ENCODE measurements at regions not wholly inside any gene's neighbourhood (a gene's known extent, or its start where the extent isn't known, plus 50 kb on each side); places are given as distances from the start of the nearest gene placed in this dataset.
A peak's percentile ranks its signal among the peaks of the same experiment; 100 is the strongest.
"Not testable (repeated sequence)": the region's sequence is repeated elsewhere in the genome, so short reads cannot be mapped to it uniquely, and the experiment has no call there.

DNA sequence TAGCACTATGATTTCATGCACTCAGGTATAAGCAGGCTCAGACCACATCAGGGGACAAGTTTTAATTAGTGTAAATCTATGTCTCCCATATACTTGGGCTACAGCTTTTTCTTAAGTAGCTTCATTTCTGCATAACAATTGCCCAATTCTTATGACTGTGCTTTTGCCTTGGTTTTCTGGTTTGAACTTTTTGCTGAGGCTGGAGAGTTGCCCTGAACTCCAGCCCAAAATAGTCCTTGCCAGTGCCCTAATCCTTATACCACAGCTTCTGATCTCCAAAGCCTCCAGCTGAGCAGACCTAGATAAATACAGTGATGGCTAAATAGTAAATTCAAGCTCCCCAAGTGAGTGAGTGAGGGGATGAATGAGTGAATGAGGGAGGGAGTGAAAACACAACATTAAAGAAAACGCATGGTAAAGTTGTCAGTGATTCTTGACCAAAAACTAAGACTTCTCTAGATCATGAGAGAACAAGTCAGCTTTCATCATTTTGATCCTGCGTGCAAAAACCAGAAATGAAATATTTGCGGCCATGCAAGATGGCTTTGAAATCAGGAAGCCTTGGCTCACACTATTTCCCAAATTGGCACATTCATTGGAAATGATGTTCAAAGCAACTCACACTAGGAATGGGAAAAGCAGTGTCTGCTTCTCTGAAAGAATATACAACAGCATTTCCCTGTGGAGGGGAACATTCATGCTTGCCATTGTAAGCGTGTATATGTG is 437.1 kb upstream of the CTSO start:
- no peak overlapping the region for H3K9ac ChIP-seq (ENCODE audit: insufficient read length)
- no peaks in the 10 kb centered on the region for H3K36me3 ChIP-seq (ENCODE audit: insufficient read depth, low read length)
- TF ChIP-seq EZH2 (IDR thresholded peaks at IDR 0.05), result no peak
- no peak for TF ChIP-seq POLR2AphosphoS5 (IDR thresholded peaks at IDR 0.05; ENCODE audit: borderline replicate concordance, low read depth, low read length)
- no peak for TF ChIP-seq FOXP2 (optimal IDR thresholded peaks at IDR 0.05; ENCODE audit: control extremely low read depth, extremely low read length, insufficient read depth)
- H3K27ac ChIP-seq, result no peak overlapping the region
- no peaks in the 10 kb centered on the region for H3K9me3 ChIP-seq (ENCODE audit: low read depth, low read length)
- H3K4me3 ChIP-seq, result no peak overlapping the region
- no peak for DNase-seq (ENCODE audit: low read depth, low spot score)

DNA sequence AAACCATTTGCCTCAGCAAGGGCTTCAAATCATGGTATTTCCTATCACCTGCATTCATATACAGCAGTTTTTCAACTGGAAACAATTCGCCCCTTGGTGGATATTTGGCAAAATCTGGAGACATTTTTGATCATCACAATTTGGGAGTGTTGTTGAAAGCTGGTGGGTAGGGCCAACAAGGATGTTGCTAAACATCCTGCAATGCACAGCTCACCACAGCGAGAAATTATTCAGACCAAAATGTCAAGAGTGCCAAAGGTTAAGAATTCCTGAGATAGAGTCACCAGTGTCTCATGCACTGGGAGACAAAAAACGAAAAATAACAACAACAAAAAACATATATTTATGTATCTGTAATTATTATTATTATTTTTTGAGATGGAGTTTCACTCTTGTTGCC is 435.2 kb upstream of the CTSO start:
- Histone ChIP-seq H3K9ac (ENCODE audit: insufficient read length) (no peak overlapping the region), H3K4me3 (no peak overlapping the region), H3K27ac (no peak overlapping the region), H3K36me3 (ENCODE audit: insufficient read depth, low read length) (no peaks in the 10 kb centered on the region), H3K9me3 (ENCODE audit: low read depth, low read length) (no peaks in the 10 kb centered on the region)
- no peak for DNase-seq (ENCODE audit: low read depth, low spot score)
- TF ChIP-seq EZH2 (IDR thresholded peaks at IDR 0.05) (no peak), POLR2AphosphoS5 (IDR thresholded peaks at IDR 0.05; ENCODE audit: borderline replicate concordance, low read depth, low read length) (no peak), FOXP2 (optimal IDR thresholded peaks at IDR 0.05; ENCODE audit: control extremely low read depth, extremely low read length, insufficient read depth) (no peak)

GRCh38 chr4:156378033-156378665 is 424.5 kb upstream of the CTSO start:
- DNase-seq (ENCODE audit: low read depth, low spot score), result no peak
- no peak overlapping the region for H3K4me3 ChIP-seq
- no peak overlapping the region for H3K27ac ChIP-seq
- H3K9ac ChIP-seq (ENCODE audit: insufficient read length), result no peak overlapping the region
- no peaks in the 10 kb centered on the region for H3K36me3 ChIP-seq (ENCODE audit: insufficient read depth, low read length)
- H3K9me3 ChIP-seq (ENCODE audit: low read depth, low read length), result no peaks in the 10 kb centered on the region
- TF ChIP-seq EZH2 (IDR thresholded peaks at IDR 0.05) (no peak), POLR2AphosphoS5 (IDR thresholded peaks at IDR 0.05; ENCODE audit: borderline replicate concordance, low read depth, low read length) (no peak), FOXP2 (optimal IDR thresholded peaks at IDR 0.05; ENCODE audit: control extremely low read depth, extremely low read length, insufficient read depth) (no peak)

GRCh38 chr4:156377036-156377710 is 423.5 kb upstream of the CTSO start:
- H3K9ac ChIP-seq (ENCODE audit: insufficient read length), result no peak overlapping the region
- H3K4me3 ChIP-seq, result no peak overlapping the region
- no peaks in the 10 kb centered on the region for H3K9me3 ChIP-seq (ENCODE audit: low read depth, low read length)
- TF ChIP-seq POLR2AphosphoS5 (IDR thresholded peaks at IDR 0.05; ENCODE audit: borderline replicate concordance, low read depth, low read length) (no peak), FOXP2 (optimal IDR thresholded peaks at IDR 0.05; ENCODE audit: control extremely low read depth, extremely low read length, insufficient read depth) (no peak), EZH2 (IDR thresholded peaks at IDR 0.05) (no peak)
- no peak overlapping the region for H3K27ac ChIP-seq
- DNase-seq (ENCODE audit: low read depth, low spot score), result no peak
- H3K36me3 ChIP-seq (ENCODE audit: insufficient read depth, low read length), result no peaks in the 10 kb centered on the region

DNA sequence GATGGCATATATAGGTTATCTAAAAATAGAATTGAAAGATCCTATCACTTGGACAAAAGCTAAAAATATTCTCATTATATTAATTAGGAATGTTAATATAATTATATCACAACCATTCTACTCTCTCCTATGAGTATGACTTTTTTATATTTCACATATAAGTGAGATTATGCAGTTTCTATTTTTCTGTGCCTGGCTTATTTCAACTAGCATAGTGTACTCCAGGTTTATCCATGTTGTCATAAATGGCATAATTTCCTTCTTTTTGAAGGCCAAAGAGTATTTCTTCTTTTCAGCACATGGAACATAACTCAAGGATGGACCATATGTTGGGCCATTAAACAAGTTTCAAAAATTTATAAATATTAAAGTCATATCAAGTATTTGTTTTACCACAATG is 421.2 kb upstream of the CTSO start:
- TF ChIP-seq EZH2 (IDR thresholded peaks at IDR 0.05) (no peak), POLR2AphosphoS5 (IDR thresholded peaks at IDR 0.05; ENCODE audit: borderline replicate concordance, low read depth, low read length) (no peak)
- Histone ChIP-seq H3K4me3 (no peak overlapping the region), H3K9ac (ENCODE audit: insufficient read length) (no peak overlapping the region), H3K36me3 (ENCODE audit: insufficient read depth, low read length) (no peaks in the 10 kb centered on the region), H3K9me3 (ENCODE audit: low read depth, low read length) (no peaks in the 10 kb centered on the region), H3K27ac (no peak overlapping the region)
- no peak for DNase-seq (ENCODE audit: low read depth, low spot score)

DNA sequence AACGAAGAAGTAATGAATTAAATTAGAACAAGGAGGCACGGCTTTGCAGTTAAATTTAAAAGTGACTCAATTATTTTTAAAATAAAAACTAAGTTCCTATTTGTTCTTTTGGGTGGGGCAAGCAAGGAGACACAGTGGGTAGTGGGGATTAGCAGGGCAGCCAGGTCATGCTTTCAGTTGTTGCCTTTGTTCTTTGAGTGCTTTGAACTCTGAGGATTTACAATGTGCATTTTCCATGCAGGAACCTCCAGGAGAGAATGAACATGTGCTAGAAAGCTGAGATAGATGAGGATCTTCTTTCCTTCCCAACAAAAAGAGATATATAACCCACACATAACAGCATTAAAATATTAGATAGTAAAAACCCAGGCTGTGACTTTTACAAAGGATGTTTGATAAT is 420.4 kb upstream of the CTSO start:
- H3K27ac ChIP-seq, result no peak overlapping the region
- TF ChIP-seq EZH2 (IDR thresholded peaks at IDR 0.05), result no peak
- no peak for TF ChIP-seq FOXP2 (optimal IDR thresholded peaks at IDR 0.05; ENCODE audit: control extremely low read depth, extremely low read length, insufficient read depth)
- TF ChIP-seq POLR2AphosphoS5 (IDR thresholded peaks at IDR 0.05; ENCODE audit: borderline replicate concordance, low read depth, low read length), result no peak
- DNase-seq (ENCODE audit: low read depth, low spot score), result no peak
- H3K9me3 ChIP-seq (ENCODE audit: low read depth, low read length), result no peaks in the 10 kb centered on the region
- H3K9ac ChIP-seq (ENCODE audit: insufficient read length), result no peak overlapping the region
- no peak overlapping the region for H3K4me3 ChIP-seq
- no peaks in the 10 kb centered on the region for H3K36me3 ChIP-seq (ENCODE audit: insufficient read depth, low read length)

GRCh38 chr4:156367502-156367901 is 413.8 kb upstream of the CTSO start:
- not testable (repeated sequence) for H3K9me3 ChIP-seq (ENCODE audit: low read depth, low read length); H3K9ac ChIP-seq (ENCODE audit: insufficient read length); DNase-seq (ENCODE audit: low read depth, low spot score); H3K4me3 ChIP-seq; H3K27ac ChIP-seq; H3K36me3 ChIP-seq (ENCODE audit: insufficient read depth, low read length)

DNA sequence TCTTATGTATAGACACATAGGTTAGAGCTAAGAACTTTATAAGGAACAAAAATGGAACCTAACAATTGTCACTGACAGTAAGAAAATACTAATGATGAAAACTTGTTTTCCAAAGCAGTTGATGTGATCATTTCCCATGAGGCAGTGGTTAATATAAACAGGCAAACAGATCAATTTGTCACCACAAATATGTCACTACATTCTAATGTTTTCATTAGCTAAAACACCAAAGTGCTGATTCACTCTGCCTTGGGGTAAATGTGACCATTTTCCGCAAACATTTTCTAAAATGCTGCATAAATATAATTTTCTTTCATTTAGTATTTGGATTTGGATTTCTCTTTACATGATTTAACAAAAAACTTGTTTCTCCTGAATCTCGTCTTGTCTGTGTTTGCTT is 408.9 kb upstream of the CTSO start:
- Histone ChIP-seq H3K4me3 (no peak overlapping the region), H3K36me3 (ENCODE audit: insufficient read depth, low read length) (no peaks in the 10 kb centered on the region), H3K27ac (peak overlapping the region; percentile 20; the same call in 1 of the 2 replicates), H3K9ac (ENCODE audit: insufficient read length) (no peak overlapping the region), H3K9me3 (ENCODE audit: low read depth, low read length) (no peaks in the 10 kb centered on the region)
- TF ChIP-seq EZH2 (IDR thresholded peaks at IDR 0.05), result no peak
- no peak for TF ChIP-seq FOXP2 (optimal IDR thresholded peaks at IDR 0.05; ENCODE audit: control extremely low read depth, extremely low read length, insufficient read depth)
- TF ChIP-seq POLR2AphosphoS5 (IDR thresholded peaks at IDR 0.05; ENCODE audit: borderline replicate concordance, low read depth, low read length), result no peak
- DNase-seq (ENCODE audit: low read depth, low spot score), result no peak
